ENCODE measurements at regions not wholly inside any gene's neighbourhood (a gene's known extent, or its start where the extent isn't known, plus 50 kb on each side); places are given as distances from the start of the nearest gene placed in this dataset.

DNA sequence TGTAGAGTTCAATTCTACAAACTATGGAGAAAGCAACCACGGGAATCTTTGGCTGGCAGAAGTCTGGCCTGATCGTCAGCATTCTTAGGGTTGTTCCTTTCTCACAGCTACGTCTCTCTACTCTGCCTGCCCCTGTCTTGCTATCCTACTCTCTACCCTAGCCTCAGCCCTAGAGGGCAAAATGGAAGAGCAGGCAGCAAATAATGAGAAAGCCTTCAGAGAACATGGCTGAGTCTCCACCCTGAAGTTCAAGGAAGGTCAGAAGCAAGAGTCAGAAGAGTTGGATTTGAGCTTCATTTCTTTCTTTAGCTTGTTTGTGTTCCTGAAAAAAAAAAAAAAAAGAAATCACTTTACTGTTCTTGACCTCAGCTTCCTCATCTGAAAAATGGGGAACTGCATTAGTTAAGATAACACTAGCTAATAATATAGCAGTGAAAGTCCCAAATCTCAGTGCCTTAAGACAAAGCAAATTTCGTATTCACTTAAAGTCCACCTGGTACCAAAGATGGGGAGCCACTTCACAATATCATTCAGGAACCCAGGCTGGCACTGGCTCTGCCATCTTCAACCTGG lies 50.2 kb upstream of the CCND2 start:
- Histone ChIP-seq H3K27ac (no peak overlapping the region), H3K9me3 (no peaks in the 10 kb centered on the region), H3K4me3 (no peak overlapping the region), H3K36me3 (replicated peaks in 1 of 2; ENCODE audit: insufficient read depth in 1 of 2, low read depth in 2 of 2) (no peaks in the 10 kb centered on the region), H3K27me3 (no peaks in the 10 kb centered on the region), H3K4me1 (no peaks in the 10 kb centered on the region)
- DNase-seq, result no peak
- intact Hi-C loops (cut with DNase I), result no loop called here
- ATAC-seq, result no peak
- TF ChIP-seq POLR2A (IDR thresholded peaks at IDR 0.05), result no peak
- TF ChIP-seq, protein P1, sequence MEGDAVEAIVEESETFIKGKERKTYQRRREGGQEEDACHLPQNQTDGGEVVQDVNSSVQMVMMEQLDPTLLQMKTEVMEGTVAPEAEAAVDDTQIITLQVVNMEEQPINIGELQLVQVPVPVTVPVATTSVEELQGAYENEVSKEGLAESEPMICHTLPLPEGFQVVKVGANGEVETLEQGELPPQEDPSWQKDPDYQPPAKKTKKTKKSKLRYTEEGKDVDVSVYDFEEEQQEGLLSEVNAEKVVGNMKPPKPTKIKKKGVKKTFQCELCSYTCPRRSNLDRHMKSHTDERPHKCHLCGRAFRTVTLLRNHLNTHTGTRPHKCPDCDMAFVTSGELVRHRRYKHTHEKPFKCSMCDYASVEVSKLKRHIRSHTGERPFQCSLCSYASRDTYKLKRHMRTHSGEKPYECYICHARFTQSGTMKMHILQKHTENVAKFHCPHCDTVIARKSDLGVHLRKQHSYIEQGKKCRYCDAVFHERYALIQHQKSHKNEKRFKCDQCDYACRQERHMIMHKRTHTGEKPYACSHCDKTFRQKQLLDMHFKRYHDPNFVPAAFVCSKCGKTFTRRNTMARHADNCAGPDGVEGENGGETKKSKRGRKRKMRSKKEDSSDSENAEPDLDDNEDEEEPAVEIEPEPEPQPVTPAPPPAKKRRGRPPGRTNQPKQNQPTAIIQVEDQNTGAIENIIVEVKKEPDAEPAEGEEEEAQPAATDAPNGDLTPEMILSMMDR (IDR thresholded peaks at IDR 0.05), result no peak
- WGBS, 2 donors, result 56 to 87% methylated on average over 4 of the region's 4 CpGs

DNA sequence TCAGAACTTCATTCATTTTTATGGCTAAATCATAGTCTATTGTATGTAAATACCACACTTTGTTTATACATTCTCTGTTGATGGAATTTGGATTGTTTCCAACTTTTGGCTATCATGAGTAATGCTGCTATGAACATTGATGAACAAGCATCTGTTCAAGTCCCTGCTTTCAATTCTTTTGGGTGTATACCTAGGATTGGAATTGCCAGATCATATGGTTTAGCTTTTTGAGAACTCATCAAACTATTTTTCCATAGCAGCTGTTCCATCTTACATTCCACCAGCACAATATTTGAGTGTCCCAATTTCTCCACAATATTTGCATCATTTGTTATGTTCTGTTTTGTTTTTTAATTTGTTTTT lies 52.3 kb upstream of the CCND2 start:
- no peak for ATAC-seq
- Histone ChIP-seq H3K36me3 (replicated peaks in 1 of 2; ENCODE audit: insufficient read depth in 1 of 2, low read depth in 2 of 2) (no peaks in the 10 kb centered on the region), H3K4me3 (no peak overlapping the region), H3K4me1 (no peaks in the 10 kb centered on the region), H3K27me3 (no peaks in the 10 kb centered on the region), H3K9me3 (no peaks in the 10 kb centered on the region), H3K27ac (no peak overlapping the region)
- DNase-seq, result no peak
- TF ChIP-seq, protein P1 (IDR thresholded peaks at IDR 0.05), result no peak
- no peak for TF ChIP-seq POLR2A (IDR thresholded peaks at IDR 0.05)
- intact Hi-C loops (cut with DNase I), result no loop called here

DNA sequence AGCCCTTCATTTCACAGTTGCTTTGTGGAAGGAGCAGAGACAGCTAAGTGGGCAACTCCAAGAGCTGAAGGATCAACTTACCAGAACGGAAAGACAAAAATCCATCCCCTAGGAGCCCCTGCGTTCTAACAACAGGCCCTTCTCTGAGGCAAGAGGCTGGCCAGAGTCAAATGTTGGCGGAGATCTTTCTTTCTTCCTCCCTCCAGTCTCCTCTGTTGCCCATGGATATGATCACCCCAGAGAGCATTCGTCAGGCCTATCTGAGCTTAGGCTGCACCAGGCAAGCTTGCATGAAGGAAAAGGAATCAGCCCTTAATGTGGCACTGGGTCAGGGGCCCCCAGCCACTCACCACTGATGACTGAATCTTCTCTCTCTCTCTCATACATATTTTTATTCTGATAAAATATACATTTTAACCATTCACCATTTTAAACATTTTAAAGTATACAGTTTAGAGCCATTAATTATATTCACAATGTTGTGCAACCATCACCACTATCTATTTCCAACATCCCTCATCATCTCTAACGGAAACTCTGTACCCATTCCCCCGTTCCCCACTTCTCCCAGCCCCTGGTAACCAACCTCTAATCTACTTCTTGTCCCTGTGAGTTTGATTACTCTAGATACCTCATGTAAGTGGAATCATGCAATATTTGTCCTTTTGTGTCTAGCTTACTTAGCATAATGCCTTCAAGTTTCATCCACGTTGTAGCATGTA lies 52.9 kb upstream of the CCND2 start:
- no peak overlapping the region for H3K4me3 ChIP-seq
- DNase-seq (no peak), ATAC-seq (no peak)
- H3K27ac ChIP-seq, result no peak overlapping the region
- no peaks in the 10 kb centered on the region for H3K27me3 ChIP-seq
- WGBS, 2 donors, result 78 to 84% methylated on average over 7 of the region's 7 CpGs
- H3K36me3 ChIP-seq (replicated peaks in 1 of 2; ENCODE audit: insufficient read depth in 1 of 2, low read depth in 2 of 2), result no peaks in the 10 kb centered on the region
- no peaks in the 10 kb centered on the region for H3K9me3 ChIP-seq
- H3K4me1 ChIP-seq, result no peaks in the 10 kb centered on the region
- TF ChIP-seq POLR2A (IDR thresholded peaks at IDR 0.05), result no peak
- TF ChIP-seq, protein P1 (IDR thresholded peaks at IDR 0.05), result no peak
- intact Hi-C loops (cut with DNase I), result no loop called here

DNA sequence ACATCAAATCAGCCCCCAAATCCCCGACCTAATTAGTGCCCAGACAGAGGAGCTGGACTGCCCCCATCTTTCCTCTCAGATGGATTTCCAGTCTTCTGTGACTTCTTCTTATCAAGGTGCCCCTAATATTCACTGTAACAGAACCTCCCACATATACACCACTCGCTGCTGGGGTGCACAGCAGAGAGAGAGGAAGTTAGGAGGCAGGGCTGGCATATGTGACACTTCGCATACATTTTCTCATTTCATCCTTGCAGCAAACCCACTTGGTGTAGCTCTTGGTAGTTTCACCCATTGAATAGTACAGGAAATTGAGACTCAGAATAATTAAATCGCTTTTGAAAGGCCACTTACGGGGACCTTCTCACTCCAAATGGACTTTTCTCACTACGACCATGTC lies 56.5 kb upstream of the CCND2 start:
- 74 to 80% methylated on average over 6 of the region's 6 CpGs for WGBS, 2 donors

More for the DNA sequence above, 56.5 kb upstream of the CCND2 start:
- H3K9me3 ChIP-seq, result no peaks in the 10 kb centered on the region
- ATAC-seq (no peak), DNase-seq (no peak)
- H3K4me1 ChIP-seq, result no peaks in the 10 kb centered on the region
- TF ChIP-seq POLR2A (IDR thresholded peaks at IDR 0.05), result no peak
- TF ChIP-seq, protein P1 (IDR thresholded peaks at IDR 0.05), result no peak
- H3K27me3 ChIP-seq, result no peaks in the 10 kb centered on the region
- H3K36me3 ChIP-seq (replicated peaks in 1 of 2; ENCODE audit: insufficient read depth in 1 of 2, low read depth in 2 of 2), result no peaks in the 10 kb centered on the region
- H3K4me3 ChIP-seq, result no peak overlapping the region
- intact Hi-C loops (cut with DNase I), result no loop called here
- no peak overlapping the region for H3K27ac ChIP-seq
